ENCODE measurements at regions not wholly inside any gene's neighbourhood (a gene's known extent, or its start where the extent isn't known, plus 50 kb on each side); places are given as distances from the start of the nearest gene placed in this dataset.

DNA sequence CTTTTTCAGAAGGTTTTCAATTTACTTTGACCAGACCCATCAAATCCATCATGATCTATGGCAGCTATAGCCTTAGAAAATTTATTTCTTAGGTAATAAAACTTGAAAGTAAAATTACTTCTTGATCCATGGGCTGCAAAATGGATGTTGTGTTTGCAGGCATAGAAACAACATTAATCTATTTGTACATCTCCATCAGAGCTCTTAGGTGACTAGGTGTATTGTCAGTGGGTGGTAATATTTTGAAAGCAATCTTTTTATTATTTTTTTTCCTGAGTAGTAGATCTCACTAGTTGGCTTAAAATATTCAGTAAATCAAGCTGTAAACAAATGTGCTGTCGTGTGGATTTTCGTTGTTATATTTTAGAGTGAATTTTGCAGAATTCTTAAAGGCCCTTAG is 710.0 kb downstream of the SLITRK6 start:
- TF ChIP-seq EP300 (IDR thresholded peaks at IDR 0.05) (no peak), POLR2A (IDR thresholded peaks at IDR 0.05) (no peak)
- TF ChIP-seq, protein P1, sequence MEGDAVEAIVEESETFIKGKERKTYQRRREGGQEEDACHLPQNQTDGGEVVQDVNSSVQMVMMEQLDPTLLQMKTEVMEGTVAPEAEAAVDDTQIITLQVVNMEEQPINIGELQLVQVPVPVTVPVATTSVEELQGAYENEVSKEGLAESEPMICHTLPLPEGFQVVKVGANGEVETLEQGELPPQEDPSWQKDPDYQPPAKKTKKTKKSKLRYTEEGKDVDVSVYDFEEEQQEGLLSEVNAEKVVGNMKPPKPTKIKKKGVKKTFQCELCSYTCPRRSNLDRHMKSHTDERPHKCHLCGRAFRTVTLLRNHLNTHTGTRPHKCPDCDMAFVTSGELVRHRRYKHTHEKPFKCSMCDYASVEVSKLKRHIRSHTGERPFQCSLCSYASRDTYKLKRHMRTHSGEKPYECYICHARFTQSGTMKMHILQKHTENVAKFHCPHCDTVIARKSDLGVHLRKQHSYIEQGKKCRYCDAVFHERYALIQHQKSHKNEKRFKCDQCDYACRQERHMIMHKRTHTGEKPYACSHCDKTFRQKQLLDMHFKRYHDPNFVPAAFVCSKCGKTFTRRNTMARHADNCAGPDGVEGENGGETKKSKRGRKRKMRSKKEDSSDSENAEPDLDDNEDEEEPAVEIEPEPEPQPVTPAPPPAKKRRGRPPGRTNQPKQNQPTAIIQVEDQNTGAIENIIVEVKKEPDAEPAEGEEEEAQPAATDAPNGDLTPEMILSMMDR (IDR thresholded peaks at IDR 0.05), result no peak
